G401 (cell line): ENCODE measurements at regions not wholly inside any gene's neighbourhood (a gene's known extent, or its start where the extent isn't known, plus 50 kb on each side); places are given as distances from the start of the nearest gene placed in this dataset.
A peak's percentile ranks its signal among the peaks of the same experiment; 100 is the strongest.

Source experiments
- DNase-seq: peaks from one replicate; pipeline ENCODE4 v3.0.0-alpha.2; 2015; ENCODE audit warnings: low spot score
- in situ Hi-C: cut with HindIII; loops from 2 replicates; pipeline ENCODE4 v1.10.0; 2016; ENCODE audit warnings: low sequenced_read_pairs, mixed read lengths

- in situ Hi-C loops: no loop called here
- peak; percentile 87 for DNase-seq
Measured at GRCh38 chr12:115023279-115024265, 339.6 kb upstream of the TBX3 start.

- in situ Hi-C loops: no loop called here
- DNase-seq: no peak
Measured at GRCh38 chr12:115020091-115020490, 336.1 kb upstream of the TBX3 start.

GRCh38 chr12:115017346-115017745 lies 333.4 kb upstream of the TBX3 start:
- no peak for DNase-seq
- in situ Hi-C loops: no loop called here

GRCh38 chr12:115013236-115013981 lies 329.4 kb upstream of the TBX3 start:
- in situ Hi-C loops: no loop called here
- DNase-seq: no peak

- in situ Hi-C loops: no loop called here
- no peak for DNase-seq
Measured at GRCh38 chr12:115012861-115013235, 328.9 kb upstream of the TBX3 start.

GRCh38 chr12:115011703-115012102 lies 327.7 kb upstream of the TBX3 start:
- no peak for DNase-seq
- in situ Hi-C loops: no loop called here

GRCh38 chr12:115010324-115010995 lies 326.5 kb upstream of the TBX3 start:
- in situ Hi-C loops: no loop called here
- no peak for DNase-seq

- no peak for DNase-seq
- in situ Hi-C loops: no loop called here
Measured at GRCh38 chr12:115008929-115009328, 325.0 kb upstream of the TBX3 start.

GRCh38 chr12:115004470-115005146 lies 320.6 kb upstream of the TBX3 start:
- in situ Hi-C loops: no loop called here
- peak; percentile 41 for DNase-seq

- in situ Hi-C loops: no loop called here
- no peak for DNase-seq
Measured at GRCh38 chr12:115002434-115002833, 318.5 kb upstream of the TBX3 start.

- DNase-seq: no peak
- in situ Hi-C loops: no loop called here
Measured at GRCh38 chr12:115001571-115002180, 317.7 kb upstream of the TBX3 start.

- DNase-seq: no peak
- in situ Hi-C loops: no loop called here
Measured at GRCh38 chr12:115000038-115000437, 316.1 kb upstream of the TBX3 start.

- in situ Hi-C loops: no loop called here
- no peak for DNase-seq
Measured at GRCh38 chr12:114998750-114999128, 314.8 kb upstream of the TBX3 start.

- in situ Hi-C loops: no loop called here
- no peak for DNase-seq
Measured at GRCh38 chr12:114998118-114998749, 314.3 kb upstream of the TBX3 start.

- in situ Hi-C loops: no loop called here
Measured at GRCh38 chr12:114996382-114996781, 312.4 kb upstream of the TBX3 start.

GRCh38 chr12:114995891-114996290 lies 311.9 kb upstream of the TBX3 start:
- no peak for DNase-seq
- in situ Hi-C loops: no loop called here

More at GRCh38 chr12:114996382-114996781, 312.4 kb upstream of the TBX3 start:
- no peak for DNase-seq

- in situ Hi-C loops: no loop called here
- DNase-seq: no peak
Measured at GRCh38 chr12:114993165-114993564, 309.2 kb upstream of the TBX3 start.

GRCh38 chr12:114992443-114992842 lies 308.5 kb upstream of the TBX3 start:
- DNase-seq: no peak
- in situ Hi-C loops: no loop called here
